Dermis blood vessel endothelial cell (primary cell): ENCODE measurements at regions not wholly inside any gene's neighbourhood (a gene's known extent, or its start where the extent isn't known, plus 50 kb on each side); places are given as distances from the start of the nearest gene placed in this dataset.
"Not testable (repeated sequence)": the region's sequence is repeated elsewhere in the genome, so short reads cannot be mapped to it uniquely, and the experiment has no call there.

ENCODE experiments used
- DNase-seq: peaks from one replicate; pipeline ENCODE4 v3.0.0; 2010

DNA sequence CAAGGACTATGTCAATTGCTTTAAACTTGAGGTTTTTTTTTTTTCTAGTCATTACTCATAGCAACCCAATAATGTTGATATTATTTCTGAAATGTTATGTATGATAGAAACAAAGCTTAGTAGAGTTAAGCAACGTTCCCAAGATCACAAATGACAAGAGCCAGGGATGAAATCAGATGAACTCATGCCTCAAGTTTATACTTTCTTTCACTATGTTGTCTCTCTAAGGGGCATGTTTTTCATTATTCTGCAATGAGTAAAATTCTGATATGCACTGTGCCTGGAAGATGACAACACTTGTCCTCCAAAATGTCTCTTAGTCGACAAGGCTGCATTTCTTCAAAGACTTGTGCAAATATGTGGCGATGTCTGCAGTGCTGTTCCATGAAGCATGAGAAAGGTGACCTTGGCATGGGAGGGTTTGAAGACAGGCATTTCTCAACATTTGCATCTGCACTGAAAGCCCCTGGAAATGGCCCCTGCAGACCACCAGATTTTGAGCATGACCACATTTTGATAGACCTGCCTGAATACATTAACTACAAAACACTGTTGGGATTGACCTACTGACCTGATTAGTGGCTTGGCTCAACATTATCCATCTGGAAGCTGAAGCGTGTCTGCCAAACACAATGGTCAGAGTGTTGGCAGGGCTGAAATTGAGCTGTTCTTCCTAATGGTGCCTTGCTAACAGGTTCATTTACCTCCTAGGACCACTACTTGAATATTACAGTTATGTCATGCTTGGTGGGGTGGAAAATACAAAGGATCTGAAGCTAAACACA is 1027.5 kb downstream of the CDH11 start:
- no peak for DNase-seq

DNA sequence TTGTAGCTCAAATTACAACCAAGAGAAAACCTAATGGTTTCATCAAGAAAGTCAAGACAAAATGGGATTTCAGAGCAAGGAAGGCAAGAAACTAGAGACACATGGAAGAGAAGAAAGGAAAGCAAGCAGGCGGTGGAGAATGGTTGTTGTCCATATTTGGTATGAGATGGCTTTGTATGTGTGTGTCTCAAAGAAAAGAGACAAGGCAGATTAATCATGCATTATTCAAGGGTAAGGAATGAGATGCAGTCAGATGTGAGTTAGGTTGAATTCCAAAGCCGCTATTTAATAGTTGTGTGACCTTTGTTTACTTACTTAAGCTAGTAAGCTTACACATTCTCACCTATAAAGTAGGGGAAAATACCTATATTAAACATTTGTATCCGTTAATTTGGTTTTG is 1029.6 kb downstream of the CDH11 start:
- no peak for DNase-seq

DNA sequence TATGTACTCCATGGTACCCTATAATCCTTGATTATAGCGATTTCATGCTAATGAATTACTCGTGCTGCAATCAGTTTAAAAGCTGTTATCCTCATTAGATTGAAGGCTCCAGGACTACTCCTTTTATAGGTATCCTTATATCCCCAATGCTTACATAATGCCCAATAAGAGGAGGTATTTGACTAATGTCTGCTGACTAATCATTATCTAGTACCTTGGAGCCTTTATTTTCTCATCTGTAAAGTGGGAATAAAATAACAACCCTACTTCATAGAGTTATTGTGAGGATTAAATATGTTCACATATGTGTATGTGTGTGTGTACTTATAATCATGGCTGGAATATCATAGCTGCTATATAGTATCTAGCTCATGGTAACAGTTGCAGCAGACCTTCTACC is 1031.5 kb downstream of the CDH11 start:
- DNase-seq, result no peak

DNA sequence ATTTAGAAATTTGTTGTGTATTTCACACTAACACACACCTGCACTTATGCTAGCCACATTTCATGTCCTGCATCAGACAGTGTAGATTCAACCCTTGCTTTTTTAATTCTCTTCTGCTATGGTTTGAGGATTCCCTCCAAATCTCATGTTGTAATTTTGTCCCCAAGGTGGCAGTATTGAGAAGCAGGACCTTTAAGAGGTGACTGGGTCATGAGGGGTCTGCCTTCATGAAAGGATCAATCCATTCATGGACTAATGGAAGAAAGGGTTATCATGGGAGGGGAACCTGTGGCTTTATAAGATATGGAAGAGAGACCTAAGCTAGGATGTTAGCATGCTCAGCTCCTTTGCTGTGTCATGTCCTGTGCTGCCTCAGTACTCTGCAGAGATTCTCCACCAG is 1032.2 kb downstream of the CDH11 start:
- DNase-seq, result no peak

DNA sequence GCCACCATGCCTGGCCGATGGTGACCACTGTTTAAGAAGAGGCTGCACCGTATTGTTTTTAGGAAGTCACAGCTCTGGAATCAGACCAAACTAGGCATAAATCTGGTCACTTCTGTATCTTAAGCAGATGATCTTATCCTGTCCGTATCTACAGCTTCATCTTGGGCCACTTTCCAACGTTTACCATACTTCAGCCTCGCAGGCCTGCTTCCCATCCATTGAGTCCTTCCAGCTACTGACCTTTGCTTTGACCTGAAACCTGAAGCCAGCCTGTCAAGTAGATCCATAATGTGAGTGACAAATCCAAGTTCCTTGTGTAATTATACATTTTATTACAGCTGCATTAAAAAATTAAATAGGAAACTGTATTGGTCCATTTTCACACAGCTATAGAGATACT is 1033.0 kb downstream of the CDH11 start:
- DNase-seq, result no peak

DNA sequence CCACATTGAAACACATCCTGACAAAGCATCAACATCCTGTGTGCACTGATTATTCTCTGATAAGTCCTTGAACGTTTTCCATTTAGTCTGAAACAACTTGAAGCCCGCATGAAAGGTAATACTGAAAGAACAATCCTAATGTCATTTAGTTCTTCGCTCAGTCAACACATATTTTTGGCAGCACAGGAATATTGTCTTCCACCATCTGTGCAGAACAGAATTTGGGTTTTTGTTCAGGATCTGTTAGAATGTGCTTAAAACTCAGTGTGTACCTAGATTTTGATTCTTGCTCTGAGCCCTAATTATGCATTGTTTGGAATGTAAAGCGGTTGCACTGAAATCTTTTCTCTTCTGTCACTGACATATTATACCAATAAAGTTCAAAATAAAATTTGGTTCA is 1036.6 kb downstream of the CDH11 start:
- no peak for DNase-seq

DNA sequence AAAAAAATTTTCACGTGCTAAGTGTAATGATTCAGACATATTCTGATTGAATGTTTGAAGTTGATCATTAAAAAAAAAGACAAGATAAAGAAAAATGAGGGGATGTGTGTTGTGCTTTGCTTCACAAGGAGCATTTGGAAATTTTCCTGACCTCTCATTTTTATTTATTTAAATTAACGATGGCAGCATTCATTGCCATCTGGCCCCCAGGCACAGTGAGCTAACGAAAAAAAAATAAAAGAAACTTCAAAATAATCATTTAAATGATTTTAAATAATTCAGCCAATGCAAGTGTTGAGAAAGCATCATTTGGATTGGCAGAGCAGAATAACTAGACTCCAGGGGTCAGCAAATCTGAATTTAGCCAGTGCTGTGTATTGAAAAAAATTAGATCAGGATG is 1037.2 kb downstream of the CDH11 start:
- no peak for DNase-seq

DNA sequence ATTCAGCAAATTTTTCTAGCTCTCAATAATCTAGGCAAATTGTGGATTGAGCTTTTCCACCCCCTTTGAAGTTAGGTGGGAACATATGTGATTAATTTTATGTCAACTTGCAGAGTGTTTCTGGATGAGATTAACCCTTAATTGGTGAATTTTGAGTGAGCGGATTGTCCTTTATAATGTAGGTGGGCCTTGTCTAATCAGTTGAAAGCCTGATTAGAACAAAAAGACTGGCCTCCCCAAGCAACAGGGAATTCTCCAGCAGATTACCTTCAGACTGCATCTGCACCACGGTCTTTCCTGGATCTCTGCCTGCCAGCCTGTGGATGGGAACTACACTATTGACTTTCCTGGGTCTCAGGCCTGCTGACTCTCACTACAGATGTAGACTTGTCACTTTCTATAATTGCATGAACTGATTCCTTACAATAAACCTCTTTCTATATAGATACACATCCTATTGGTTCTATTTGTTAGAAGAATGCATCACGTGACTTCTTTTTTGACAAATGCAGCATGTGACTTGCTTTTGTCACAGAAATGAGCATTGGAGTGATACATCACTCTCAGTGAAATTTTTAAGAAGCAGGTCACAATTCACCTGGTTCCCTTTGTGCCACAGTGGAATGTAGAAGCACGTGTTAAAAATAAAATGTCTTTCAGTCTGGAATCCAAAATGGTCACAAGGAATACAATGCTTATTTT is 1038.3 kb downstream of the CDH11 start:
- no peak for DNase-seq

DNA sequence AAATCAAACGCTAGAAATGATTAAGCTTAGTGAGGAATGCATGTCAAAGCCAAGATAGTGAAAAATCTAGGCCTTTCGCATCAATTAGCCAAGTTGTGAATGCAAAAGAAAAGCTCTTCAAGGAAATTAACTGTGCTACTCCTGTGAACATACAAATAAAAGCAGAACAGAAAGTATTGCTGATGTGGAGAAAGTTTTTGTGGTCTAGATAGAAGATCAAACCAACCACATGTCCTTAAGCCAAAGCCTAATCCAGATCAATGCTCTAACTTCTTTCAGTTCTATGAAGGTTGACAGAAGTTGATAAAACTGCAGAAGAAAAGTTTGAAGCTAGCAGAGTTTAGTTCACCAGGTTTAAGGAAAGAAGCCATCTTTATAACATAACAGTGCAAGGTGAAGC is 1044.6 kb downstream of the CDH11 start:
- no peak for DNase-seq

DNA sequence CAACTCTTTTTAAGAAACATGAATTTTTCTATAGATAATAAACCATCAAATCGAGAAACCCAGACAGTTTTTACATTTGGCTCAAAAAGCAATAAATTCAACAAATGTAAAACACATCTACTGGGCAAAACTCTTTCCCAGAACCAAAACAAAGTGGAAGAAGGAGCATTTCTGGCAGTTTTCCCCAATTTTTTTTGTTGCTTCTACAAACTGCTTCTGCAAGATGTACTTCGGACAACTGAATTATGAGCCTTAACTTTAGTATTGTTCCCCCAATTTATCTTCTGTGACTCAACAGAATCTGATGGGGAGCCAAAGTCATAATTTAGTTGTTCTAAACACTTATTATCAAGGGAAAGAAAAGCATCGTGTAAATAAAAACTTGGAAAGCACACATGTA is 1047.2 kb downstream of the CDH11 start:
- DNase-seq, result no peak

DNA sequence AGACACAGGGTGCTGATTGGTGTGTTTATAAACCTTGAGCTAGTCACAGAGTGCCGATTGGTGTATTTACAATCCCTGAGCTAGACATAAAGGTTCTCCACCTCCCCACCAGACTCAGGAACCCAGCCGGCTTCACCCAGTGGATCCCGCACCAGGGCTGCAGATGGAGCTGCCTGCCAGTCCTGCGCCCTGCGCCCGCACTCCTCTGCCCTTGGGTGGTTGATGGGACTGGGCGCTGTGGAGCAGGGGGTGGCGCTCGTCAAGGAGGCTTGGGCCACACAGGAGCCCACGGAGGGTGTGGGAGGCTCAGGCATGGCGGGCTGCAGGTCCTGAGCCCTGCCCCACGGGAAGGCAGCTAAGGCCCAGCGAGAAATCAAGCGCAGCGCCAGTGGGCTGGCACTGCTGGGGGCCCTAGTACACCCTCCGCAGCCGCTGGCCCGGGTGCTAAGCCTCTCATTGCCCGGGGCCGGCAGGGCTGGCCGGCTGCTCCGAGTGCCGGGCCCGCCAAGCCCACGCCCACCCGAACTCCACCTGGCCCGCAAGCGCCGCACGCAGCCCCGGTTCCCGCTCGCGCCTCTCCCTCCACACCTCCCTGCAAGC is 1049.6 kb downstream of the CDH11 start:
- not testable (repeated sequence) for DNase-seq

DNA sequence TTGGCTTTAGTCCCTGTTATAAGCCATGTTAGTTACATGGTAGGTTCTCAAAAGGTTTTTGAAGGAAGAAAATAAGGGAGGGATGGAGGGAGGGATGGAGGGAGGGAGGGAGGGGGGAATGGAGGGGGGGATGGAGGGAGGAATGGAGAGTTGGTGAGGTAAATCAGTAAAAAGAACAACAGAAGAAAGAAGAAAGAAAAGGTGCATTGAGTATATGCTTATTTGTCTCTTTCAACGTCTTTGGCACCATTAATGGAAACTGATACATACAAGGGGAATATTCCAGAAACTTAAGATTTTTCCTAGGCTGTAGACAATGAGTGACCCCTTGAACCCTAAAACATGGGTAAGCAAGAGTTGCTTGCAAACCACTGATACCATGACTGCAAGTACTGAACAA is 1056.3 kb downstream of the CDH11 start:
- DNase-seq, result no peak

DNA sequence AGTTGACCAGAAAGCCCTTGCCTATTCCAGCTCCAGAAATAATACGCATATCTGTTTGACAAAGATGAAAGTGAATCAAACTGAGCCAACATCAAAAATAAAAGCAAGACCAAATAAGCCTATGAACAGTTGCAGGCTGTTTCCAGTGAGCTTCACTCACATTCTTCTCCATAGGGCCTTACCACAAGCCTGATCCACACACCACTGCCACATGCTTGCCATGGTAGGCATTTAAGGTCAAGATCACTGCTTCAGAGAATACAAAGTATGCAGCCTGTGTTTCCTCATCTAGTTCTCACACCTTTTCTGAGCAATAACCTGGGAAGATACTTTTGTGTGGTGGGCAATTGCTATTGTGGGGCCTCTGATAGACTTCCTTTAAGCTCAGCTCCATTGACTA is 1060.2 kb downstream of the CDH11 start:
- no peak for DNase-seq

DNA sequence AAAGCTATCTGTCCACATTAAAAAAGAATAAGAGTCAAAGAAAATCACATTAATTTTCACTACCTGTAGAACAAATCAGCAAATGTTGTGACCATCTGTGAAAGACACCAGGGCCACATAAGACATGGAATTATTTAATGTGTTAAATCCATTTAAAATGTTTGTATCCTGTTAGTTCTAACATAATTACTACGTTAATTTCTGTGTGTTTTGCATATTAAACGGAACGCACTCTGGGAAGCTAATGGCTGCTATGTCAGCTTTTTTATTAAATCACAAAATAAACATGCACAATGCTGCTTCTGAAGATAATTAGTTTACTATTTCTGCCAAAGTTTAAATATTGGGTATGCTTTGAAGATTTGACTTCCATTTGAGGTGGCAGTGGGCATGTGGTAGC is 1061.2 kb downstream of the CDH11 start:
- DNase-seq, result no peak

DNA sequence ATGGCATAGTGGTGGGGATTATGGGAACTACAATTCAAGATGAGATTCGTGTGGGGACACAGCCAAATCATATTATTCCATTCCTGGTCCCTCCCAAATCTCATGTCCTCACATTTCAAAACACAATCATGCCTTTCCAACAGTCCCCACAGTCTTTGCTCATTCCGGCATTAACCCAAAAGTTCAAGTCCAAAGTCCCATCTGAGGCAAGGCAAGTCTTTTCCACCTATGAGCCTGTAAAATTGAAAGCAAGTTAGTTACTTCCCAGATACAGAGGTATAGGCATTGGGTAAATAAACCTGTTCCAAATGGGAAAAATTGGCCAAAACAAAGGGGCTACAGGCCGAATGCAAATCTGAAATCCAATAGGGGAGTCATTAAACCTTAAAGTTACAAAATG is 1063.2 kb downstream of the CDH11 start:
- no peak for DNase-seq

DNA sequence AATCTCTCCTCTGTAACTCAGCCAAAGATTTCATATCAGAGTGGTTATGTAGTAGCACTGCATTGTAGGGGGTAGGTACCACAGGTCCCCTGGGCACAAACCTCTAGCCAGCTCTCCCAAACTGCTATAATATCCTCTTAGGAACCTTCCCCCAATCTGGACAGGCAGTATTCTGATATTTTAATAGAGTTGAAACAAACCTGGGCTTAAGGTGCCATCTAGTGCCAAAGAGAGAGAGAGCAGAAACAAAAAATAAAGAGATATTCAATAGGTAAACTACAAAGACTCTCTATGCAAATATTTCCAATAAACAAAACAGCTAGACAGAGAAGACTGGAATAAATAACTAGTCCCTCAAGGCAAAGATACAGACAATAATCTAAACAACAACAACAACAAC is 1070.0 kb downstream of the CDH11 start:
- no peak for DNase-seq

DNA sequence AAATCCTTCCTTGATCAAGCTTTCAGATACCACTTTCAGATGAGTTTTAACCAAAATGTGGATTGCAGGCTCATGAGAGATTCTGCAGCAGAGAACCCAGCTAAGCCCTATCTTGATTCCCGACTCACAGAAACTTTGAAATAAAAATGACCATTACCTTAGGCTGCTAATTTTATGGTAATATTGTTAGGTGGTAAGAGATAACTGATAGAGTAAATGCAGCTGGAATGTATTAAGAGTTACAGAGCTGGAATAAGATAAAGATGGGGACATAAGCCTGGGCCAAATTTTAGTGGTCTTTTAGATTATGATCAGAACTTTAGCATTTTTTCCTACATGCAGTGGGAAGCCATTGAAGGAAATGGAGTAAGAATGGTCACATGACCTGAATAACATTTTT is 1074.0 kb downstream of the CDH11 start:
- no peak for DNase-seq

DNA sequence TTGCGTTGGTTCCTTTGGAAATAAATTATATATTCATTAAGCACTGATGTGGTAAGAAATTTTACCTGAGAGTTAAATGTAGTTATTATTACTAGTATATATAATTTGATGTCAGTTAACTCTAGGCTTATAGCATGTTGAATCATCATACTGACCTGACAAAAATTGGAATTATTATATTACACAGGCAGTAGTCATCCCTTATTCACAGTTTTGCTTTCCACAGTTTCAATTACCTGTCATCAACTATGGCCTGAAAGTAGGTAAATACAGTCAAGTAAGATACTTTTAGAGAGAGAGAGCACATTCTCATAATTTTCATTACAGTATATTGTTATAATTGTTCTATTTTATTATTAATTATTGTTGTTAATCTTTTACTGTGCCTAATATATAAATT is 1074.7 kb downstream of the CDH11 start:
- DNase-seq, result no peak

DNA sequence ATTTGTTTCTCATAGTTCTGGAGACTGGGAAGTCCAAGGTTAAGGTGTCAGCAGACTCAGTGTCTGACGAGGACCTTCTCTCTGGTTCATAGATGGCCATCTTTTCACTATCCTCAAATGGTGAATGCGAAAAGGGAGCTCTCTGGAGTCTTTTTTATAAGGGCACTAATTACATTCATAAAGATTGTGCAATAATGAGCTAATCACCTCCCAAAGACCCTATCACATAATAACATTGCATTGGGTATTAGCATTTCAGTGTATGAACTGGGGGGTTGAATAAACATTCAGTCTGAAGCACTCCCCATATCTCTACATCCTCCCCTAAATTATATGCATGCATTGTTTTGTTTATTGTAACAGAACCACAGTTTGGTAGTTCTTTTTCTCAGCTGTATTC is 1086.5 kb downstream of the CDH11 start:
- no peak for DNase-seq

DNA sequence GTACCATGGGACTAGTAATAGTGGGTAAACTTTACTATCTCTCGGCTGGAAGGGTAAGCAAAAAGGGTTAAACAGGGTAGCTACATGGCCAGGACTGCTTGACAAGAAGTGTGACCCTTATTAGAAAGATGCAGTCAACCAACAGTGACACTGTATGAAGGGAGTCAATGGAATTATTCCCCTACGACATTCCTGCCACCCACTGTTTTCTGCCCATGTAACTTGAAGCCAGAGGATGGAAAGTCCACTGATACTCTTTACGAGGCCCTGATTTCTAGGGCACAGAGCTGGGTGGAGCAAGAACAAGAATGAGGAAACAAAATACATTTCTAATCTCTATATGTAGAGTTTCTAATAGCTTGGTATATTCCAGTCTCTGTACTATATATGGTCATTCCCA is 1102.5 kb downstream of the CDH11 start:
- no peak for DNase-seq

DNA sequence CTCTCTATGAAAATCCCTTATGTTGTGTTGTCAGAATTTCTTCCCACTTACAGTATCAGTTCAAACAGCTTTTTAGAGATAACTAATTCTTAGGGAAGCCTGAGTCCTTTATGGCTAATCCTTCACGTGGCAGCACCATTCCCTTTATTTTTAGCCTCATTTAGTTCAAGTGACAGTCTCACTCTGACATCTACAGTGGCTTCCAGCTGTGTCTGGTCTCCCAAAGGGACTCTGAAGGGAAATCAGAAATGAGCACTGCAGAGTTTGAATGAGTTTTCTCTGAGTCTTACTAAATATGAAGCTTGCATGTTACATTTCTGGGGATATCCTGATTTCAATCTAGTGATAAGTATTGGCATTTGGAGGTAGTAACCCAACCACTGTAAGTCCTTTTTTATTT is 1104.1 kb downstream of the CDH11 start:
- DNase-seq, result no peak

DNA sequence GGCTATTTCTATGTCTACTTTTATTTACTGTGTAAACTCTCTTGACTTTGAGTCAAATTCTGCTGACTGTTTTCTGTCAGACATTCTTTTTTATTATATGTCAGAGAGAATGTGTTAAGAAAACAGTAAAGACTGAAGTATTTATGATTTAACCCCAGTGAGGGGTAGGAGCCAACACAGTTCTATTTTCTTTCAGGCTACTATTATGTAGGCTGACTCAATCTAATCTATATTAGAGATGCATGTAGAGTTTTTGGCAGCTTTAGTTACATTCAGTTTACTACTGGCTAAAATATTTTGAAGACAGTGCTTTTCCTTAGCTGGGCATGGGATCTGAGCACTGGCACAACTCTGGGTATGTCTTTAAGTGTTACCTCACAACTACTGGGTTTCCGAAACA is 1108.0 kb downstream of the CDH11 start:
- DNase-seq, result no peak

DNA sequence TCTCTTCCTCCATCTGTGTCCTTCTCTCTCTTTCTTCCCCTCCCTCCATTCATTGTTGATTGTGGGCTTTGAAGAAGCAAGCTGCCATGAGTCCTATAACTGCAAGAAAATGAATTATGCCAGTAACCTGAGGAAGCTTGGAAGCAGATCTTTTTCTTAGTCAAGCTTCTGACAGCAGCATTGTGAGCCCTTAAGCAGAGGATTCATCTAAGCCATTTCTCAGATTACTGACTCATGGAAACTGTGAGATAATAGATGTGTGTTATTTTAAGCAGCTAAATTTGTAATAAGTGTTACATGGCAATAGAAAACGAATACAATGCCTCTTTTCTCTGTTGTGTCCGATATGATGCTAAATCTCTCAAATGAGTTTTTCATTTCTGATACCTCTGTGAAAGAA is 1109.7 kb downstream of the CDH11 start:
- no peak for DNase-seq

DNA sequence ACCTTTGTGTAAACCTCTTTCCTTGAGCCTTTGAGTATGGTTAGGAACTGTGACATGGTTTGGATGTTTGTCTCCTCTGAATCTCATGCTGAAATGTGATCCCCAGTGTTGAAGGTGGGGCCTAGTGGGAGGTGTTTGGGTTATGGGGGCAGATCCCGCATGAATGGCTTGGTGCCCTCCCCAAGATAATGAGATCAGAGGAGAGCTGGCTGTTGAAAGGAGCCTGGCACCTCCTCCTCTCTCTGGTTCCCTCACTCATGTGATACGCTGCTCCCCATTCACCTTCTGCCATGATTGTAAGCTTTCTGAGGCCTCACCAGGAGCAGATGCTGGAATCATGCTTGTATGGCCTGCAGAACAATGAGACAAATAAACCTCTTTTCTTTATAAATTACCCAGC is 1110.2 kb downstream of the CDH11 start:
- no peak for DNase-seq
